ENCODE measurements at regions not wholly inside any gene's neighbourhood (a gene's known extent, or its start where the extent isn't known, plus 50 kb on each side); places are given as distances from the start of the nearest gene placed in this dataset.

DNA sequence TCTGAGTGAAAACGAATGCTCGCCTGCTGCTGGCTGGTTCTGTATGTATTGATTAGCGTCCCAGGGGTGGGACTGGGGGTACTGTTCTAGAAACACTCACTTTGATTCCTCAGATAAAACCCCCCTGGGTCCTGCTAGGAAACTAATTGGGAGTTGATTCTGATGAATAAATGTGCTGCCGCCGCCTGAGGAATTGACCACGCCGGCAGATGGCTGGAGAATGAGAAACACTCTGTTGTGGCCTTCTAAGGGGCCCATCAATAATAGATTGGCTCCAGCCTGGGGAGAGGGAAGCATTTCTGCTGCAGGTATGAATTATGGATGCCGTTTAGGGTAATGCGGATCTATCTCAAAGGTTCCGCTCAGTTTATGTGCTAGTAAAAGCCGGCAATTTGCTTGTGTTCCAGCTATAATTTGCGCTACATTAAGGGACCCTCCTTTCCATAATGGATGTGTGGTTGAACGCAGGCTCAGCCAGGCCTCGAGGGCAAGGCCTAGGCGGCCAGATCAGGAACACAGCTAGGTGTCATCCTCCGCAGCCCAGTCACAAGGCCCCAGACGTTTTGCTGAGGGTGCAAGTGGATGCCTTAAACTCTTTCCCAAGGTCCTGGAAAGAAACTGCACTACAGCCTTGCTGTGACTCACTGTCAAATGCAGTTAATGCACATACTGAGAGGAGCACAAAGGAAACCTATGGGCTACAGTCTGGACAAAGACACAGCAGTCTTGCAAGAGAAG lies 132.2 kb upstream of the HS3ST2 start:
- no peaks in the 10 kb centered on the region for H3K9me3 ChIP-seq (ENCODE audit: low read depth)
- no peak for DNase-seq (ENCODE audit: low read depth in 1 of 2, low spot score in 1 of 2)
- no peak overlapping the region for H3K27ac ChIP-seq
- H3K36me3 ChIP-seq: no peaks in the 10 kb centered on the region
- TF ChIP-seq, protein P1, sequence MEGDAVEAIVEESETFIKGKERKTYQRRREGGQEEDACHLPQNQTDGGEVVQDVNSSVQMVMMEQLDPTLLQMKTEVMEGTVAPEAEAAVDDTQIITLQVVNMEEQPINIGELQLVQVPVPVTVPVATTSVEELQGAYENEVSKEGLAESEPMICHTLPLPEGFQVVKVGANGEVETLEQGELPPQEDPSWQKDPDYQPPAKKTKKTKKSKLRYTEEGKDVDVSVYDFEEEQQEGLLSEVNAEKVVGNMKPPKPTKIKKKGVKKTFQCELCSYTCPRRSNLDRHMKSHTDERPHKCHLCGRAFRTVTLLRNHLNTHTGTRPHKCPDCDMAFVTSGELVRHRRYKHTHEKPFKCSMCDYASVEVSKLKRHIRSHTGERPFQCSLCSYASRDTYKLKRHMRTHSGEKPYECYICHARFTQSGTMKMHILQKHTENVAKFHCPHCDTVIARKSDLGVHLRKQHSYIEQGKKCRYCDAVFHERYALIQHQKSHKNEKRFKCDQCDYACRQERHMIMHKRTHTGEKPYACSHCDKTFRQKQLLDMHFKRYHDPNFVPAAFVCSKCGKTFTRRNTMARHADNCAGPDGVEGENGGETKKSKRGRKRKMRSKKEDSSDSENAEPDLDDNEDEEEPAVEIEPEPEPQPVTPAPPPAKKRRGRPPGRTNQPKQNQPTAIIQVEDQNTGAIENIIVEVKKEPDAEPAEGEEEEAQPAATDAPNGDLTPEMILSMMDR (IDR thresholded peaks at IDR 0.05; ENCODE audit: low read depth, low read length): no peak
- no peak overlapping the region for H3K4me3 ChIP-seq
- no peaks in the 10 kb centered on the region for H3K4me1 ChIP-seq (ENCODE audit: low read depth)
- no peaks in the 10 kb centered on the region for H3K27me3 ChIP-seq

- Histone ChIP-seq H3K4me1 (ENCODE audit: low read depth) (no peaks in the 10 kb centered on the region), H3K4me3 (no peak overlapping the region), H3K27me3 (no peaks in the 10 kb centered on the region), H3K36me3 (no peaks in the 10 kb centered on the region), H3K27ac (no peak overlapping the region), H3K9me3 (ENCODE audit: low read depth) (no peaks in the 10 kb centered on the region)
- no peak for DNase-seq (ENCODE audit: low read depth in 1 of 2, low spot score in 1 of 2)
- TF ChIP-seq, protein P1 (IDR thresholded peaks at IDR 0.05; ENCODE audit: low read depth, low read length): no peak
These were observed 130.7 kb upstream of the HS3ST2 start for GRCh38 chr16:22683258-22683657.

DNA sequence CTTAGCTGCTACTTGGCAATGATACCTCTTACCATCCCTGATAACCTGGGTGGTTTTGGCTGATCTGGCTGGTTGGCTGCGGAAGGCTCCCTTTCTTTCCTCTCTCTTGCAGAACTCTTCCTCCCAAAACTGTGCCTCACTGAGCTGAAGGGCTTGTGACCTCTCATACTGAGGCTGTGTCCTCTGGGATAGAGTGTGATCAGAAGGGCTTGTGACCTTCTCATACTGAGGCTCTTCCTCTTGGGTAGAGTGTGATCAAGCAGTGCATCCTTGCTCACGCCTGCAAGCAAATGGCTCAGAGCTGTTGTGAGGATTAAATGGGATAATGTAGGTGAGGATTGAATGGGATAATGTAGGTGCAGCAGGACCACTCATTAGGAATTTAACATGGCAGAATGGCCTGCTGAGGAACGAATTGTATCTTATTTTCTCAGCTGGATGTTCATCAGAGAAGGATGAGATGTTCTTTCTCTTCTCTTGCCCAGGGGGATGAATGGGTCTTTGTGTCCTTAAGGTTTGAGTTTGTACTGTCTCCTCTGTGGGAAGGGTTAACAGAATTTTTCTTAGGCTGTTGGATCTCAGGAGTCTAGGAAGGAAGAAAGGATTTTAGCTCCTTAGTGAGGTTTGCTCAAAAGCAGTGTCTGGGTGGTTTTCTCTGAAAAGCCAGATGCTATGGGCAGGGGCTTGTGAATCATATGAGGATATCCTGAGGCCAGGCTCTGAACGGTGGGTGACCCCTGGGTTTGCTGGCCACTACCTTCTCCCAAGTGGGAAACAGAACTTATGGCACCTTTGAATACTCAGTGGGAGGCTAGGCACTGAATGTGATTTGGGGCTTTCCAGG lies 130.0 kb upstream of the HS3ST2 start:
- DNase-seq (ENCODE audit: low read depth in 1 of 2, low spot score in 1 of 2): no peak
- Histone ChIP-seq H3K4me3 (no peak overlapping the region), H3K4me1 (ENCODE audit: low read depth) (no peaks in the 10 kb centered on the region), H3K27ac (no peak overlapping the region), H3K9me3 (ENCODE audit: low read depth) (no peaks in the 10 kb centered on the region), H3K27me3 (no peaks in the 10 kb centered on the region), H3K36me3 (no peaks in the 10 kb centered on the region)
- TF ChIP-seq, protein P1 (IDR thresholded peaks at IDR 0.05; ENCODE audit: low read depth, low read length): no peak

DNA sequence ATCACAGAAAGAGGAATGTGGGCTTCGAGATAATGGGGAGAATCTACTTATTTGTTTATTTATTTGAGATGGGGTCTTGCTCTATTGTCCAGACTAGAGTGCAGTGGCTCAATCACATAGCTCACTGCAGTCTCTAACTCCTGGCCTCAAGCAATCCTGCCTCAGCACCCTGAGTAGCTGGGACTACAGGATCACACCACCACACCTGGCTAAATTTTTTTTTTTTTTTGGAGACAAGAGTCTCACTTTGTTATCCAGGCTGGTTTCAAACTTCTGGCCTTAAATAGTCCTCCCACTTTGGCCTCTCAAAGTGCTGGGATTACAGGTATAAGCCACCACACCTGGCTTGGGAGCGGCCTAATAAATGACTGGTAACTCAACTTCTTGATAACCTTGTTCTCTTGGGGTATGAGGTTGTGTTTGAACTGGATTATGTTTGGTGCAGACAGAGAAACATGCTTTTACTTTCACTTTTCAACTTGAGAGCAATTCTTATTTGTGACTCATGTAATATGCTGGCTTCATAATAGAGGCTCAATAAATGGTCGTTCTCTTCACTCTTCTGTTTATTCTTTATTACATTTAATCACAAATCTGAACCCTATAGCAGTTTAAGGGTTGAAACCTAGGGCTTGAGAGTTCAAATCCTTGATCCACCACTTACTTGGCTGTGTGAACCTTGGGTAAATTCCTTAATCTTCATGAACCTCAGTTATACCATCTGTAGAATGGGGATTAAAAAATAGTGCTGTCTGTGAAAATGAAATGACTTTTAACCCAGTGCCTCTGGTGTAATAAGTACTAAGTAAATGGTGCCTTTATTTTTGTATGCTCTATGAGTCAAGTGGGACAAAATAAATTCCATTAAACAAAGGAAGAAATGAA lies 129.1 kb upstream of the HS3ST2 start:
- no peak overlapping the region for H3K4me3 ChIP-seq
- H3K27me3 ChIP-seq: no peaks in the 10 kb centered on the region
- H3K36me3 ChIP-seq: no peaks in the 10 kb centered on the region
- H3K4me1 ChIP-seq (ENCODE audit: low read depth): no peaks in the 10 kb centered on the region
- H3K9me3 ChIP-seq (ENCODE audit: low read depth): no peaks in the 10 kb centered on the region
- H3K27ac ChIP-seq: no peak overlapping the region
- DNase-seq (ENCODE audit: low read depth in 1 of 2, low spot score in 1 of 2): no peak
- TF ChIP-seq, protein P1 (IDR thresholded peaks at IDR 0.05; ENCODE audit: low read depth, low read length): no peak

DNA sequence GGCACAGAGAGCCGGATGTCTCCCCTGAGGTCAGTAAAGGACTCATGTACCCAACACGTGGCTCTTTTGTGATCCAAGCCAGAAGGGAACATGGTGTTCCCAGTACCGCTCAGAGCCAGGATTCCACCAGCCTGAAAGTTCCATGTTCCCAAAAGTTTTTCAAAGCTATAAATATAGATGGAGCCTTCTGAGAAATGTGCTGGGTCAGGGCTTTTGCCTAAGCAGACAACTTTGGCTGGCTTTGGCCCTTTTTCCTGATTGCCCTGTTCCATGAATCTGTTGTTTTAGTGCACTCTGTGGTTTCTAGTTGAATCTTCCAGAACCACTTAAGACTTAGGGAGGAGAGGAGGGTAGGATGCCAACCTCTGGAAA lies 128.5 kb upstream of the HS3ST2 start:
- H3K9me3 ChIP-seq (ENCODE audit: low read depth): no peaks in the 10 kb centered on the region
- no peak overlapping the region for H3K27ac ChIP-seq
- H3K36me3 ChIP-seq: no peaks in the 10 kb centered on the region
- no peak for DNase-seq (ENCODE audit: low read depth in 1 of 2, low spot score in 1 of 2)
- H3K4me3 ChIP-seq: no peak overlapping the region
- H3K4me1 ChIP-seq (ENCODE audit: low read depth): no peaks in the 10 kb centered on the region
- TF ChIP-seq, protein P1 (IDR thresholded peaks at IDR 0.05; ENCODE audit: low read depth, low read length): no peak
- no peaks in the 10 kb centered on the region for H3K27me3 ChIP-seq

Data from cardiac muscle cell (in vitro differentiated cells and primary cell).